Caki2 (cell line): ENCODE measurements at regions not wholly inside any gene's neighbourhood (a gene's known extent, or its start where the extent isn't known, plus 50 kb on each side); places are given as distances from the start of the nearest gene placed in this dataset.

Source experiments
- DNase-seq: peaks from one replicate; pipeline ENCODE4 v3.0.0-alpha.2; 2015; ENCODE audit warnings: low read depth
- in situ Hi-C: cut with HindIII; loops from 2 replicates; pipeline ENCODE4 v1.10.0; 2016; ENCODE audit warnings: low sequenced_read_pairs, low pct_unique_long_range_greater_than_20kb, mixed read lengths

DNA sequence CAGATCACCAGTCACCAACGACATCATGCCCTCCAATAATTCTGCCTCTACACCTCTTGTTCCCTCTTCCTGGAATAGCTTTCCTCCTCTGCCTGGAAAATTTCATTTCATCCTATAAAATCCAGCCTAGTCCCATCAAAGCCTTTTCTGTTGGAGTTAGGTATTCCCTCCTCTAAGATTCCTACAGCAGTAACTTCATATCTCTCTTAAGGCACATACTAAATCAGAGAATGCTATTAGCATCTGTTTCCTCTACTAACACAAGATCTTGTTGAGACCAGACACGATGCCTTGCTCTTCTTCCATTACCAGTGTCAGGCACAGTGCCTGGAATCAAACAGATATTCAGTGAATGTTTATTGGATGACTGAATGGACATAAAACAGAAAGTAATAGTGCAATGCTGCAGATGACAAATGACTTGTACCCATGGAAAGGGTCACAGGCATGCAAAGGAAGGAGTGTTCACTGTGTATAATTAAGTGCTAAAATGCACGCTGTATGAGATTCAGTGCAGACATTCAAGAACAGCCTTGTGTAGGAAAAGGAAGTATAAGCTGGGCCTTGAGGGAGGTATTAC, 342.0 kb upstream of the ACVR2A start:
- DNase-seq = no peak
- in situ Hi-C loops = no loop called here

DNA sequence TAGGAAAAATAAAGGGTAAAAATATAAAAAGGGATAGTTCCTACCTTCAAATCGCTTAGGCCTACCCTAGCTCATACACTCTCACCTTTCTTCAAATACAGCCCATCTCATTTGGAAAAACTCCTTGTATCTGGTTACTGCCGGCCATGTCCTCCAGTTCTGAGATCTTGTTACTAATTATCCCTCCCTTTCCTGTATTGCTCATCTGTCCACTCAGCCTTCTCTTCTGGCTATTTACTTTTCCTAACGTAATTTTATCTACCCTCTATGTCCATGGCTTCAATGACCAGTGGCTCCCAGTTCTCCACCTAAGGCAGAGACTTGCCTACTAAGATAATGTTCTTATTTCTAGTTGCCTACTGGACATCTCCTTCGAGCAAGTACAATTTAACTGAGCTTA, 342.9 kb upstream of the ACVR2A start:
- DNase-seq = no peak
- in situ Hi-C loops = no loop called here

DNA sequence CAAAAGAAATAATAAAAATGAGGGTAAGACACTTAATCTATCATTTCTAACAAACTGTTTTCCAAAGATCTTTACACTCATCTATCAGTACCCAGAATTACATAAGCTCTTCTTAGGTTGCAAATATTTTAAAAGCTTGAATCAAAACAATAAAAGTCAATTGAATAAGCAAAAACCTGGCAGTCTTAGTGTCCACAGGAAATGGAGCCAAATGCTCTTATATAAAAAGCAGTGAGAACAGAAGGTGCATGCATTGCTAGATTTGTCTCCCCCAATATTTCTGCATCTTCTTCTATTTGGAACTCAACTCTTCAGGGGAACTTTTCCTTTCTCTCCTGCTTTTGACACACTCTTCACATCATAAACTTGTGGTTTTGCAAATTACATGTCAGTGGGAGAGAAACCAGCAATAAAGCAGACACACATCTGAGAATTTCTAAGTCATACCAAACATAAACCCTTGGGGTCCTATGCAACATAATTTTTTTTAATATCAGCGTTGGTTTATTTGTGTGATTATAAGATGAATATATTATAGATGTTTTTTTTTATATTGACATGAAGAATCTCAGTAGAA, 343.9 kb upstream of the ACVR2A start:
- no peak for DNase-seq
- in situ Hi-C loops = no loop called here

- no peak for DNase-seq
- in situ Hi-C loops = no loop called here
Observed at GRCh38 chr2:147500229-147500628, 344.6 kb upstream of the ACVR2A start.

- in situ Hi-C loops = no loop called here
- DNase-seq = peak; percentile 5
Observed at GRCh38 chr2:147499785-147500184, 345.0 kb upstream of the ACVR2A start.

- DNase-seq = no peak
- in situ Hi-C loops = no loop called here
Observed at GRCh38 chr2:147495734-147496133, 349.1 kb upstream of the ACVR2A start.

GRCh38 chr2:147492471-147492870, 352.4 kb upstream of the ACVR2A start:
- no peak for DNase-seq
- in situ Hi-C loops = no loop called here

DNA sequence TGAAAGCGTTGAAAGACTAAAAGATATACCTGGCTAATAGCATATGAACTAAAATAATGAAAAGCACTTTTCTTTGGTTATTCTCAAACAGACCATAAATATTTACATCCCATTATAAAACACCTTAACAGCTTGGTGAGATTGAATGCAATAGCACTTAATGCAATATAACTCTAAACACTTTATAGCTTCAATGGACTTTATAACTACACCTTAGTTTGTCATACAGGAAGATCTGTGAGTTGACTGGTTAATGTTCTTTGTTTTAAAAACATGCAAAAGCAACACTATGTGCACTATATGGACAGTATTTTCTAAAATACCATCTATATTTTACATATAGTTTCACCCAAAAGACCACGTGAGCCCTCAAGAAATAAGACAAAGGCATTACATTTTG, 353.3 kb upstream of the ACVR2A start:
- in situ Hi-C loops = no loop called here
- no peak for DNase-seq

DNA sequence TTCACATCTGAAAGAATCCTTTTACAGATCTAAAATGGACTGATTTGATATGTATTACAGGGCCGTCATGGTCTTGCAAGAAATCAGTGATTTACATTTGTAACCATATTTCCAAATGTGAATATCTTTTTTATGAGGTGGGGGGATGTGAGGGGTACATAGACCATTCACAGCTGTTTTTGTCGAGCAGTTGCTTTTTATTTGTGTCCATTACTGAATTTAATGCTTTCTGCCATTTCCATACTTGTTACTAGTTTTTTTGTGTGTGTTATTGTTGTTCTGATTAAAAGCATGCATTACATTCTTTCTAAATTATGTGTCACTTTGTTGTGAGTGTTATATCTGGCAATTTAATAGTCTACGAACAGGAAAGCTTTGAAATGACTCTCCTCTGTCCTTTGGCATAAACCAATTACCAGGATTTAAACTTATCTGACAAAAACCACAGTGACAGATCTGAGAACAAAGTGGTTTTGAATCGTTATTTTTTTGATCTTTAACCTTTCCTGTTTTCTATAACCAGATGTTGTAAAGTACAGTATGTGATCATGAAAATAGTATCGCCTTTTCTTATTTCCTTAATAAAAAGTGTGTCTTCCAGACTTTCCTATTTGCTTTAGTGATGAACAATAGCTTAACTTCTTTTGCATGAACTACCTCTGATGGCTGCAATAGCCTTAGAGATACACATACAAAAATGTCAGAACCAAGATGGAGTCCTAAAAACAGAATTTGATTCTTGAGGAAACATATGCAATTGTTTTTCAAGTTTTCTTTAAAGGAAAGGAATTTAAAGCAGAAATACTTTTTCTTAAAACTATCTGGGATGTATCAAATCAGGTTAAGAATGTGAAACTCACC, 354.2 kb upstream of the ACVR2A start:
- no peak for DNase-seq
- in situ Hi-C loops = no loop called here

- in situ Hi-C loops = no loop called here
- DNase-seq = no peak
Observed at GRCh38 chr2:147488472-147488871, 356.4 kb upstream of the ACVR2A start.

GRCh38 chr2:147487978-147488289, 356.9 kb upstream of the ACVR2A start:
- DNase-seq = no peak
- in situ Hi-C loops = no loop called here

DNA sequence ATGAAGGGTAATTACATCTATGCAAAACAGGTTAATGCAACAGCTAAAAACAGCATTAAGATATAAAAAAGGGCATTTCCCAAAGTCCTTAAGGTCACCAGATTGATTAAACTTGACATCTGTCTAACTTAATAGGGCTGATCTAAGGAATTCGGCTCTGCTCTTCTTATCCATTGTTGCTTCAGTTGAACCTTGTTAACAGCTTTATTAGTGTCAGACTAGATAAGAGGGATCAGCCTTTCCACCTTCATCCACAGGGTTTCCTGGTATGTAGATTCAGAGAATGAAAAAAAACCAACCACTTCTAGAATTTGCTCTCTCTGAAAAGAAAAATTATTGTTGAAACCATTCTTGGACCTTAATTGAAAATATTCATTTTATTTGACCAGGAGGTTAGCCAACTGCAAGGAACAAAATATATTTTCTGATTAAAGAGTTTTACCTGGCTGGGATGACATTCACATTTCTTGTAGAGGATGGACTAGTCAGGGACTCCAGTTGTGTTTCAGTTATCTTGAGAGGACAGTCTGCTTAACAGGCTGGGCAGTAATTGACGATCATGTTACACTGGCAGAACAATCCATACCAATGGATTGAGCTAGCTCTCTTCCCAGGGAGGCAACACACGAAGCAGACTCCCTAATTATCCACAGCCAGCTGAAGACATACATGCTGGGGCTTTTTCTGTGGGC, 357.4 kb upstream of the ACVR2A start:
- no peak for DNase-seq
- in situ Hi-C loops = no loop called here

DNA sequence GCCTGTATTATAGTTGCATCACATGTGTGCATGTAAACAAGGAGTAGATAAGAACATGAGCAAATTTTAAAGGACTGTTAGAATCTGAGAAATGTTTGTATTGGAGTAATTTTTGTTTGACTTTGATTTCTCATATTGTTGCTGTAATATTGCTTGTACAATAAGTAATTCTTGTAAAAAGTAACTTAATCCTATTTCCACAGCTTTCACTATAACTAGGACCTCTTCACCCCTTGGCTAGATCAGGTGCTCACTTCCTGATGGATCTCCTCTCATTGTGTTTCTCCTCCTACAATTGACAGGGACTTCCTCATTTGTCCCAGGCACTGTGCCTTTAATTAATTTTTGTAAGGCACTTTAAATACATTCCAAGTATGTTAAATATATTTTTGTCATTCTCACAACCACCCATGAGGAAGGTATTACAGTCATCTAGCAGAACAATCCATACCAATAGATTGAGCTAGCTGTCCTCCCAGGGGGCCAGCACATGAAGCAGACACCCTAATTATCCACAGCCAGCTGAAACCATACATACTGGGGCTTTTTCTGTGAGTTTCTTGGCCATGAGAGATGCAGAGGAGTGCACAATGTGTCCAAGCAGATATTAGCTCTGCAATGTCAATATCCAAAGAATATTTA, 359.5 kb upstream of the ACVR2A start:
- in situ Hi-C loops = no loop called here
- DNase-seq = no peak

DNA sequence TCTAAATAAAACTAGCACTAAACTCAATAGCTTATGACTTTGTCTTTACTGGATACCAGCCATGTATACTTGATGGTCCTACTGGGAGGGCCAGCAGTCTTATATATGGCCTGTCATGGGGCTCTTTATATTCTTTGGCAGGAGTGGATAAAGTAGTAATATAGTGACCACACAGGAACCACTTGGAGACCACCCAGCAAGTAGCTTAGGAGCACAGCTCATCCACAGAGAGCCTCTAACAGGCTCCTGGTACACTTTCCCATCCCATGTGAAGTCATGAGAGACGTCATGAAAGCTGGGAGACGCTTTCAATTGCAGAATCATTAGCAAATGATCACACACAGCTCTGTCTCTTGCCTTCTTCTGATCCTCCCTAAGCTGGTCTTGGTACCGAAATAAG, 360.9 kb upstream of the ACVR2A start:
- in situ Hi-C loops = no loop called here
- no peak for DNase-seq

GRCh38 chr2:147482916-147483669, 361.7 kb upstream of the ACVR2A start:
- in situ Hi-C loops = no loop called here
- DNase-seq = no peak

GRCh38 chr2:147482111-147482895, 362.5 kb upstream of the ACVR2A start:
- in situ Hi-C loops = no loop called here
- DNase-seq = no peak

GRCh38 chr2:147479358-147479757, 365.5 kb upstream of the ACVR2A start:
- in situ Hi-C loops = no loop called here
- no peak for DNase-seq
